Gastroesophageal sphincter (tissue), 4 donors: ENCODE measurements at regions not wholly inside any gene's neighbourhood (a gene's known extent, or its start where the extent isn't known, plus 50 kb on each side); places are given as distances from the start of the nearest gene placed in this dataset.
"Not testable (repeated sequence)": the region's sequence is repeated elsewhere in the genome, so short reads cannot be mapped to it uniquely, and the experiment has no call there.

ENCODE experiments used
- ATAC-seq: fragments of 150-250 bp; one replicate; pipeline ENCODE4 v1.9.1; 2016; ENCODE audit warnings: mild to moderate bottlenecking, moderate library complexity
- H3K27ac ChIP-seq, 4 donors: fragments of 200-600 bp; sonication (generic) in 3 of 4; 1 replicate in 3 of 4; 2 replicates in 1 of 4; pipeline ENCODE4 v1.5.1; 2016 to 2019
- H3K27me3 ChIP-seq: fragments of 200-600 bp; sonication (generic); one replicate; pipeline ENCODE4 v1.5.1; 2019
- H3K36me3 ChIP-seq, 2 donors: fragments of 200-600 bp; sonication (generic); one replicate each; pipeline ENCODE4 v1.5.1; 2019; ENCODE audit warnings: control low read depth in 1 of 2
- H3K4me1 ChIP-seq, 3 donors: fragments of 200-600 bp; sonication (generic); 1 replicate in 2 of 3; 2 replicates in 1 of 3; pipeline ENCODE4 v1.5.1; 2016 to 2019; ENCODE audit warnings: control low read depth in 2 of 3
- H3K4me3 ChIP-seq, 2 donors: fragments of 200-600 bp; sonication (generic); one replicate each; pipeline ENCODE4 v1.5.1; 2019; ENCODE audit warnings: mild to moderate bottlenecking in 1 of 2, moderate library complexity in 1 of 2
- H3K9me3 ChIP-seq, 3 donors: fragments of 200-600 bp; sonication (generic); one replicate each; pipeline ENCODE4 v1.5.1; 2017 to 2019; ENCODE audit warnings: control low read depth in 2 of 3
- CTCF ChIP-seq, 4 experiments: fragments of 200-600 bp in 2 of 4; fragments of 450-650 bp in 2 of 4; sonication (generic) in 1 of 4; IDR thresholded peaks; one replicate each; pipeline ENCODE4 v1.5.1; 2017 to 2019; ENCODE audit warnings: antibody characterized with exemption in 4 of 4, mild to moderate bottlenecking in 2 of 4, moderate library complexity in 2 of 4
- EP300 ChIP-seq: sonication (generic); formaldehyde crosslinking; IDR thresholded peaks from one replicate; pipeline ENCODE4 v1.6.1; 2017; ENCODE audit warnings: antibody characterized with exemption, mild to moderate bottlenecking
- POLR2A ChIP-seq, 2 donors: fragments of 450-650 bp; IDR thresholded peaks; one replicate each; pipeline ENCODE4 v1.6.1; 2017; ENCODE audit warnings: antibody characterized with exemption in 2 of 2, mild to moderate bottlenecking in 2 of 2, moderate library complexity in 1 of 2
- POLR2AphosphoS5 ChIP-seq: sonication (generic); formaldehyde crosslinking; IDR thresholded peaks from one replicate; pipeline ENCODE4 v1.6.1; 2017; ENCODE audit warnings: antibody characterized with exemption
- WGBS, 2 donors: methylation state at CpG; one replicate each; pipeline ENCODE4 v1.1.5; 2018; ENCODE audit warnings: low coverage in 1 of 2; 5-methylcytosine and 5-hydroxymethylcytosine counted together

DNA sequence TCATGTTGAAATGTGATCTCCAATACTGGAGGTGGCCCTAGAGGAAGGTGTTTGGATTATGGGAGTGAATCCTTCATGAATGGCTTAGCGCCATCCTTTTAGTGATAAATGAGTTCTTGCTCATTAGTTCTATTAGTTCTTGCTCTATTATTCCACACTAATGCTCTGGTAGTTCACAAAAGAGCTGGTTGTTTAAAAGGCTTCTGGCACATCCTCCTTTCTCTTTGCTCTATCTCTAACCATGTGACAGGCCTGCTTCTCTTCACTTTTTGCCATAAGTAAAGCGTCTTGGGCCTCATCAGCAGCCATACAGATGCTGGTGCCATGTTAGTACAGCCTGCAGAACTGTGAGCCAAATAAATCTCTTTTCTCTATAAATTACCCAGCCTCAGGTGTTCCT, 469.9 kb downstream of the GUCY1A2 start:
- Histone ChIP-seq H3K36me3 (no peaks in the 10 kb centered on the region), H3K9me3 (peaks cover 0 to 5% (median 0%) of the 10 kb centered on the region in 3 donors), H3K27ac (no peak overlapping the region), H3K27me3 (no peaks in the 10 kb centered on the region), H3K4me1 (no peaks in the 10 kb centered on the region), H3K4me3 (no peak overlapping the region)
- no peak for TF ChIP-seq POLR2A (IDR thresholded peaks at IDR 0.05)
- TF ChIP-seq POLR2AphosphoS5 = no peak
- TF ChIP-seq EP300 = no peak
- no peak for TF ChIP-seq CTCF (IDR thresholded peaks at IDR 0.05)
- ATAC-seq = no peak
- WGBS, 2 donors = 69 to 74% methylated on average over 2 of the region's 2 CpGs

DNA sequence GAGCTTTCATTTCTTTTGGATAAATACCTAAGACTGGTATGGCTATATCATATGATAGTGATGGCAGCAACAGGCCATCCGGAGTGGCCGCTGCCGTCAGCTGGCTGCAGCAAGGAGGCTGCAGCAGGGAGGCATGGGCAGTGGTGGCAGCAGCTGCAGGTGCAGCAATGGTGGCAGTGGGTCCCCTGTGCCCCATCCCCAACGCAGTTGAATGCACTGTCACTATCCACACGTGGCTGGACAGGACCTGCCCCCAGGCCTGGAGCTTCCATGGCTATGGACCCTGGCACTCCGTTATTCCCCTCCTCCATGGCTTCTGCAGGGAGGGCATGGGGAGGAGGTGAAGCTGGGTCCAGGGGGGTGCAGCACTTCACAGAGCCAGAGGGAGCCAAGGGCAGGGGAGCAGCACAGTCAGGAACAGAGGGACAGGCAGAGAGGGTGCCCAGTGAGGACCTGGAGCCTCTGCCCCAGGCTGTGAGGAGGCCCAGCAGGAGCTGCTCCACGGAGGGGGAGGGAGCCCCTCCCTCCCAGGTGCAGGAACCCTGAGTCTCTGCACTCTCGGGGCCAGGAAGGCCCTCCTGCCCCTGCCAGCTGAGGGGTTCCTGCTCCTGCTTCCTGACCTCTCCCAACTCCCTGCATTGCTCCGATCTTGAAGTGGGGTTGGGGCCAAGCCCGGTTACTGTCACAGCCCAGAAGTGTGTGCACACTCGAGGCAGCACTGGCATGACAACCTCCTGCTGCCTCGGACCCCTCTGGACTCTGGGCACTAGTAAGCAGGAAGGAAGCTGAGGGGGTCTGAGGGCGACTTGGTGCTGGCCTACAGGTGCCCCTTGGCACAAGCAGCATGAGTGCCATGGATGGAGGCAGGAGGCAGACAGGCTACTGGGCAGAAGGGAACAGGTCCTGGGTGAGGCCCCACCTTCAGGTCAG, 466.3 kb downstream of the GUCY1A2 start:
- no peak for TF ChIP-seq POLR2AphosphoS5
- TF ChIP-seq POLR2A (IDR thresholded peaks at IDR 0.05) = no peak
- no peak for TF ChIP-seq EP300
- no peak for TF ChIP-seq CTCF (IDR thresholded peaks at IDR 0.05)
- H3K4me1 ChIP-seq = no peaks in the 10 kb centered on the region
- ATAC-seq = no peak
- no peaks in the 10 kb centered on the region for H3K36me3 ChIP-seq
- peaks cover 0 to 8% (median 0%) of the 10 kb centered on the region in 3 donors for H3K9me3 ChIP-seq
- no peak overlapping the region for H3K4me3 ChIP-seq
- no peaks in the 10 kb centered on the region for H3K27me3 ChIP-seq
- 94 to 100% methylated on average over 3 of the region's 13 CpGs for WGBS, 2 donors
- no peak overlapping the region for H3K27ac ChIP-seq

DNA sequence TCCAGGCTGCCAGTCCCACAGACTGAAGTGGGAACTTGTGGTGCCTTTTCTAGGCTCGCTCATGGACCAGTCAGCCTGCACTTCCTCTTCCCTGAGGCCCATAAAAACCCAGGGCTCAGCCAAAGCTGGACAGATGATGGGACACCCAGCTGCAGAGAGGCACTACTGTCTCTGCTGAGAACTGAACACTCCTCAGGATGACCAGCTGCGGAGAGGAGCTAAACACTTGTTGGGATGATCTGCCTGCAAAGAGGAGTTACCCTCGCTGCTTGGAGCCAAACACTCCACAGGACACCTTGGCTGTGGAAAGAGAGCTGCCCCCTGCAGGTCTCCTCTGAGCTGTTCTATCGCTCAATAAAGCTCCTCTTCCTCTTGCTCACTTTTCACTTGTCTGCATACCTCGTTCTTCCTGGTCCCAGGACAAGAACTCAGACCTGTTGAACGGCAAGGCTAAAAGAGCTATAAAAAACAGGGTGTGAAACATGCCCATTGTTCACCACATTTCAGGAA, 465.5 kb downstream of the GUCY1A2 start:
- Histone ChIP-seq H3K27me3 (no peaks in the 10 kb centered on the region), H3K27ac (no peak overlapping the region), H3K36me3 (no peaks in the 10 kb centered on the region), H3K9me3 (peaks cover 0 to 8% (median 0%) of the 10 kb centered on the region in 3 donors), H3K4me3 (no peak overlapping the region), H3K4me1 (no peaks in the 10 kb centered on the region)
- 93% methylated on average over 4 of the region's 6 CpGs; no CpG with 5 or more reads in 1 of the 2 donors for WGBS, 2 donors
- ATAC-seq = no peak
- no peak for TF ChIP-seq POLR2A (IDR thresholded peaks at IDR 0.05)
- TF ChIP-seq POLR2AphosphoS5 = no peak
- TF ChIP-seq CTCF (IDR thresholded peaks at IDR 0.05) = no peak
- TF ChIP-seq EP300 = no peak

GRCh38 chr11:106553304-106553703, 465.0 kb downstream of the GUCY1A2 start:
- H3K9me3 ChIP-seq = peaks cover 0 to 8% (median 0%) of the 10 kb centered on the region in 3 donors
- WGBS, 2 donors = 100% methylated on average over 2 of the region's 6 CpGs; no CpG with 5 or more reads in 1 of the 2 donors
- H3K4me1 ChIP-seq = no peaks in the 10 kb centered on the region
- H3K4me3 ChIP-seq = no peak overlapping the region
- H3K27me3 ChIP-seq = no peaks in the 10 kb centered on the region
- no peak for ATAC-seq
- no peaks in the 10 kb centered on the region for H3K36me3 ChIP-seq
- TF ChIP-seq CTCF (IDR thresholded peaks at IDR 0.05) = no peak
- TF ChIP-seq POLR2AphosphoS5 = no peak
- no peak for TF ChIP-seq POLR2A (IDR thresholded peaks at IDR 0.05)
- TF ChIP-seq EP300 = no peak
- H3K27ac ChIP-seq = no peak overlapping the region

- H3K9me3 ChIP-seq, H3K4me1 ChIP-seq, H3K27me3 ChIP-seq, H3K27ac ChIP-seq, H3K36me3 ChIP-seq, ATAC-seq, H3K4me3 ChIP-seq: not testable (repeated sequence)
- 96 to 100% methylated on average over 1 to 8 of the region's 13 CpGs for whole genome bisulfite sequencing, 2 donors
These were observed 462.6 kb downstream of the GUCY1A2 start for GRCh38 chr11:106555566-106556250.
